Naive thymus-derived CD8-positive, alpha-beta T cell (primary cell): ENCODE measurements at regions not wholly inside any gene's neighbourhood (a gene's known extent, or its start where the extent isn't known, plus 50 kb on each side); places are given as distances from the start of the nearest gene placed in this dataset.
"Not testable (repeated sequence)": the region's sequence is repeated elsewhere in the genome, so short reads cannot be mapped to it uniquely, and the experiment has no call there.

Experiments used
- ATAC-seq, 2 donors: fragments of 150-1000 bp; cut with Tn5 transposase in 1 of 2; sonication (Bioruptor Pico), chemical (Tn5 transposase) in 1 of 2; 1 replicate in 1 of 2; 2 replicates in 1 of 2; pipeline ENCODE4 v1.10.0; 2021; ENCODE audit warnings: mild to moderate bottlenecking in 2 of 2, moderate library complexity in 2 of 2
- POLR2A ChIA-PET: fragments of 350-600 bp; sonication (Branson Sonifier 250); formaldehyde crosslinking; loops from one replicate; lab custom pipeline; 2021; ENCODE audit warnings: antibody characterized with exemption; lab: Charles Lee
- DNase-seq, 10 donors: peaks; one replicate each; pipeline versions ENCODE4 v3.0.0 to v3.0.0-alpha.2; 2020 to 2022
- H3K27ac Mint-ChIP-seq, 10 donors: one replicate each; pipeline ENCODE4 v1.8.0; 2020 to 2022; ENCODE audit warnings: mild to moderate bottlenecking in 10 of 10, mixed read lengths in 10 of 10, moderate library complexity in 4 of 10, inconsistent platforms in 1 of 10
- H3K27me3 Mint-ChIP-seq, 5 donors: one replicate each; pipeline ENCODE4 v1.8.0; 2021 to 2022; ENCODE audit warnings: mixed read lengths in 5 of 5
- H3K36me3 Mint-ChIP-seq, 3 donors: one replicate each; pipeline ENCODE4 v1.8.0; 2020 to 2022; ENCODE audit warnings: mixed read lengths in 3 of 3, mild to moderate bottlenecking in 2 of 3, inconsistent platforms in 1 of 3
- H3K4me1 Mint-ChIP-seq, 4 donors: one replicate each; pipeline ENCODE4 v1.8.0; 2021 to 2022; ENCODE audit warnings: mixed read lengths in 4 of 4
- H3K4me3 Mint-ChIP-seq, 10 donors: one replicate each; pipeline ENCODE4 v1.8.0; 2020 to 2022; ENCODE audit warnings: mild to moderate bottlenecking in 10 of 10, mixed read lengths in 10 of 10, moderate library complexity in 6 of 10, inconsistent platforms in 1 of 10
- H3K9me3 Mint-ChIP-seq, 9 donors: one replicate each; pipeline ENCODE4 v1.8.0; 2020 to 2022; ENCODE audit warnings: mixed read lengths in 9 of 9, mild to moderate bottlenecking in 3 of 9, inconsistent platforms in 1 of 9, moderate library complexity in 1 of 9

GRCh38 chr10:84946904-84947303 is 618.5 kb downstream of the CCSER2 start:
- ATAC-seq (no peak), DNase-seq (no peak)
- no peaks in the 10 kb centered on the region for H3K4me1 Mint-ChIP-seq
- peaks cover 0 to 3% (median 0%) of the 10 kb centered on the region in 9 donors for H3K9me3 Mint-ChIP-seq
- H3K27me3 Mint-ChIP-seq = peaks cover 0 to 9% (median 2%) of the 10 kb centered on the region in 5 donors
- POLR2A ChIA-PET = no interaction called here
- H3K4me3 Mint-ChIP-seq = no peak overlapping the region
- no peak overlapping the region for H3K27ac Mint-ChIP-seq
- H3K36me3 Mint-ChIP-seq = no peaks in the 10 kb centered on the region

GRCh38 chr10:84948644-84949043 is 620.3 kb downstream of the CCSER2 start:
- Mint-ChIP-seq H3K4me3 (no peak overlapping the region), H3K27ac (no peak overlapping the region)
- POLR2A ChIA-PET = no interaction called here

GRCh38 chr10:84951616-84952015 is 623.2 kb downstream of the CCSER2 start:
- Mint-ChIP-seq H3K36me3 (no peaks in the 10 kb centered on the region), H3K27me3 (peaks cover 0 to 11% (median 2%) of the 10 kb centered on the region in 5 donors), H3K9me3 (peaks cover 0 to 9% (median 0%) of the 10 kb centered on the region in 9 donors), H3K4me3 (no peak overlapping the region), H3K27ac (no peak overlapping the region), H3K4me1 (no peaks in the 10 kb centered on the region)
- no peak for ATAC-seq
- no peak for DNase-seq
- POLR2A ChIA-PET = no interaction called here

More at GRCh38 chr10:84948644-84949043, 620.3 kb downstream of the CCSER2 start:
- no peak for DNase-seq
- ATAC-seq = no peak
- H3K27me3 Mint-ChIP-seq = peaks cover 0 to 14% (median 2%) of the 10 kb centered on the region in 5 donors
- no peaks in the 10 kb centered on the region for H3K36me3 Mint-ChIP-seq
- H3K4me1 Mint-ChIP-seq = no peaks in the 10 kb centered on the region
- H3K9me3 Mint-ChIP-seq = peaks cover 0 to 9% (median 0%) of the 10 kb centered on the region in 9 donors

- DNase-seq = no peak
- no peaks in the 10 kb centered on the region for H3K36me3 Mint-ChIP-seq
- H3K27me3 Mint-ChIP-seq = peaks cover 0 to 8% (median 1%) of the 10 kb centered on the region in 5 donors
- H3K4me3 Mint-ChIP-seq = no peak overlapping the region
- no peak for ATAC-seq
- H3K4me1 Mint-ChIP-seq = no peaks in the 10 kb centered on the region
- POLR2A ChIA-PET = no interaction called here
- H3K27ac Mint-ChIP-seq = no peak overlapping the region
- H3K9me3 Mint-ChIP-seq = peaks cover 0 to 3% (median 0%) of the 10 kb centered on the region in 9 donors
Measured at GRCh38 chr10:84957427-84957826, 629.0 kb downstream of the CCSER2 start.

GRCh38 chr10:84965468-84965867 is 637.1 kb downstream of the CCSER2 start:
- Mint-ChIP-seq H3K9me3 (peaks cover 0 to 3% (median 0%) of the 10 kb centered on the region in 9 donors), H3K4me1 (no peaks in the 10 kb centered on the region), H3K27ac (no peak overlapping the region), H3K4me3 (no peak overlapping the region), H3K36me3 (no peaks in the 10 kb centered on the region), H3K27me3 (peaks cover 0 to 4% (median 2%) of the 10 kb centered on the region in 5 donors)
- POLR2A ChIA-PET = no interaction called here
- ATAC-seq (no peak), DNase-seq (no peak)

GRCh38 chr10:84966708-84967441 is 638.5 kb downstream of the CCSER2 start:
- H3K4me1 Mint-ChIP-seq = no peaks in the 10 kb centered on the region
- no peak overlapping the region for H3K4me3 Mint-ChIP-seq
- POLR2A ChIA-PET = no interaction called here
- no peak for ATAC-seq
- H3K27ac Mint-ChIP-seq = no peak overlapping the region
- no peak for DNase-seq
- H3K27me3 Mint-ChIP-seq = peaks cover 0 to 4% (median 0%) of the 10 kb centered on the region in 5 donors
- H3K36me3 Mint-ChIP-seq = no peaks in the 10 kb centered on the region
- H3K9me3 Mint-ChIP-seq = peaks cover 0 to 6% (median 0%) of the 10 kb centered on the region in 9 donors

- POLR2A ChIA-PET, H3K36me3 Mint-ChIP-seq, H3K4me3 Mint-ChIP-seq, H3K4me1 Mint-ChIP-seq, H3K27ac Mint-ChIP-seq, ATAC-seq, DNase-seq: not testable (repeated sequence)
- peaks cover 0 to 12% (median 2%) of the 10 kb centered on the region in 5 donors for H3K27me3 Mint-ChIP-seq
- peaks cover 0 to 16% (median 3%) of the 10 kb centered on the region in 9 donors for H3K9me3 Mint-ChIP-seq
Measured at GRCh38 chr10:84969297-84969696, 640.9 kb downstream of the CCSER2 start.

- Mint-ChIP-seq H3K4me1 (no peaks in the 10 kb centered on the region), H3K27me3 (peaks cover 0 to 1% (median 0%) of the 10 kb centered on the region in 5 donors), H3K27ac (no peak overlapping the region), H3K9me3 (peaks cover 0 to 9% (median 0%) of the 10 kb centered on the region in 9 donors), H3K4me3 (no peak overlapping the region), H3K36me3 (no peaks in the 10 kb centered on the region)
- no peak for DNase-seq
- ATAC-seq = no peak
- POLR2A ChIA-PET = no interaction called here
Measured at GRCh38 chr10:84987039-84987438, 658.6 kb downstream of the CCSER2 start.

GRCh38 chr10:84988011-84988410 is 659.6 kb downstream of the CCSER2 start:
- no peak overlapping the region for H3K4me3 Mint-ChIP-seq
- POLR2A ChIA-PET = no interaction called here
- H3K4me1 Mint-ChIP-seq = no peaks in the 10 kb centered on the region
- H3K27ac Mint-ChIP-seq = no peak overlapping the region
- no peak for ATAC-seq
- peaks cover 0 to 9% (median 0%) of the 10 kb centered on the region in 9 donors for H3K9me3 Mint-ChIP-seq
- no peak for DNase-seq
- H3K36me3 Mint-ChIP-seq = no peaks in the 10 kb centered on the region
- H3K27me3 Mint-ChIP-seq = peaks cover 0 to 1% (median 0%) of the 10 kb centered on the region in 5 donors

GRCh38 chr10:84990713-84991112 is 662.3 kb downstream of the CCSER2 start:
- no peak for DNase-seq
- Mint-ChIP-seq H3K4me3 (no peak overlapping the region), H3K9me3 (peaks cover 0 to 3% (median 0%) of the 10 kb centered on the region in 9 donors), H3K36me3 (no peaks in the 10 kb centered on the region), H3K4me1 (no peaks in the 10 kb centered on the region), H3K27ac (no peak overlapping the region), H3K27me3 (peaks cover 0 to 2% (median 0%) of the 10 kb centered on the region in 5 donors)
- ATAC-seq = no peak
- POLR2A ChIA-PET = no interaction called here

- DNase-seq = no peak
- no peak for ATAC-seq
- POLR2A ChIA-PET = no interaction called here
- H3K4me3 Mint-ChIP-seq = no peak overlapping the region
- H3K27ac Mint-ChIP-seq = no peak overlapping the region
- peaks cover 0 to 3% (median 0%) of the 10 kb centered on the region in 9 donors for H3K9me3 Mint-ChIP-seq
- H3K36me3 Mint-ChIP-seq = no peaks in the 10 kb centered on the region
- peaks cover 0 to 2% (median 0%) of the 10 kb centered on the region in 5 donors for H3K27me3 Mint-ChIP-seq
- H3K4me1 Mint-ChIP-seq = no peaks in the 10 kb centered on the region
Measured at GRCh38 chr10:84991301-84991700, 662.9 kb downstream of the CCSER2 start.

GRCh38 chr10:84993251-84994035 is 665.1 kb downstream of the CCSER2 start:
- Mint-ChIP-seq H3K27ac (no peak overlapping the region), H3K4me1 (no peaks in the 10 kb centered on the region), H3K4me3 (no peak overlapping the region), H3K9me3 (peaks cover 0 to 3% (median 0%) of the 10 kb centered on the region in 9 donors), H3K27me3 (peaks cover 0 to 2% (median 0%) of the 10 kb centered on the region in 5 donors), H3K36me3 (no peaks in the 10 kb centered on the region)
- POLR2A ChIA-PET = no interaction called here
- DNase-seq (no peak), ATAC-seq (no peak)

GRCh38 chr10:84994722-84995121 is 666.3 kb downstream of the CCSER2 start:
- peaks cover 0 to 3% (median 0%) of the 10 kb centered on the region in 9 donors for H3K9me3 Mint-ChIP-seq

More at GRCh38 chr10:84994722-84995121, 666.3 kb downstream of the CCSER2 start:
- H3K36me3 Mint-ChIP-seq = no peaks in the 10 kb centered on the region
- ATAC-seq (no peak), DNase-seq (no peak)
- H3K27me3 Mint-ChIP-seq = peaks cover 0 to 8% (median 0%) of the 10 kb centered on the region in 5 donors
- no peak overlapping the region for H3K27ac Mint-ChIP-seq
- no peak overlapping the region for H3K4me3 Mint-ChIP-seq
- no peaks in the 10 kb centered on the region for H3K4me1 Mint-ChIP-seq
- POLR2A ChIA-PET = no interaction called here
